Naive B cell (primary cell): ENCODE measurements at regions not wholly inside any gene's neighbourhood (a gene's known extent, or its start where the extent isn't known, plus 50 kb on each side); places are given as distances from the start of the nearest gene placed in this dataset.

Experiments
- ATAC-seq, 2 donors: fragments of 150-1000 bp; cut with Tn5 transposase; 2 replicates each; pipeline ENCODE4 v1.10.0; 2021; ENCODE audit warnings: low read depth in 2 of 2, mild to moderate bottlenecking in 2 of 2, moderate library complexity in 2 of 2
- DNase-seq: peaks from one replicate; pipeline ENCODE4 v3.0.0; 2022
- H3K27ac Mint-ChIP-seq, 6 donors: one replicate each; pipeline ENCODE4 v1.8.0; 2020 to 2022; ENCODE audit warnings: mild to moderate bottlenecking in 6 of 6, mixed read lengths in 6 of 6, moderate library complexity in 5 of 6, inconsistent platforms in 2 of 6
- H3K27me3 Mint-ChIP-seq, 3 donors: one replicate each; pipeline ENCODE4 v1.8.0; 2021 to 2022; ENCODE audit warnings: mixed read lengths in 3 of 3, mild to moderate bottlenecking in 1 of 3
- H3K36me3 Mint-ChIP-seq, 2 donors: one replicate each; pipeline ENCODE4 v1.8.0; 2020 to 2022; ENCODE audit warnings: mixed read lengths in 2 of 2, inconsistent platforms in 1 of 2, mild to moderate bottlenecking in 1 of 2
- H3K4me1 Mint-ChIP-seq, 3 donors: one replicate each; pipeline ENCODE4 v1.8.0; 2020 to 2022; ENCODE audit warnings: mixed read lengths in 3 of 3, inconsistent platforms in 1 of 3, mild to moderate bottlenecking in 1 of 3, moderate library complexity in 1 of 3
- H3K4me3 Mint-ChIP-seq, 8 donors: one replicate each; pipeline ENCODE4 v1.8.0; 2020 to 2022; ENCODE audit warnings: mild to moderate bottlenecking in 8 of 8, mixed read lengths in 8 of 8, moderate library complexity in 8 of 8, inconsistent platforms in 2 of 8
- H3K9me3 Mint-ChIP-seq, 7 donors: one replicate each; pipeline ENCODE4 v1.8.0; 2020 to 2022; ENCODE audit warnings: mixed read lengths in 7 of 7, mild to moderate bottlenecking in 5 of 7, inconsistent platforms in 2 of 7, moderate library complexity in 1 of 7

GRCh38 chr22:46068593-46069491 is 81.5 kb upstream of the PPARA start:
- no peak for DNase-seq
- H3K27ac Mint-ChIP-seq, result peak overlapping the region; percentile 47 to 94 (median 82)
- H3K4me1 Mint-ChIP-seq, result peaks cover 29 to 46% (median 44%) of the 10 kb centered on the region in 3 donors
- H3K27me3 Mint-ChIP-seq, result no peaks in the 10 kb centered on the region
- no peaks in the 10 kb centered on the region for H3K36me3 Mint-ChIP-seq
- H3K9me3 Mint-ChIP-seq, result no peaks in the 10 kb centered on the region
- no peak for ATAC-seq
- peak overlapping the region; percentile 76 to 94 (median 86) for H3K4me3 Mint-ChIP-seq

DNA sequence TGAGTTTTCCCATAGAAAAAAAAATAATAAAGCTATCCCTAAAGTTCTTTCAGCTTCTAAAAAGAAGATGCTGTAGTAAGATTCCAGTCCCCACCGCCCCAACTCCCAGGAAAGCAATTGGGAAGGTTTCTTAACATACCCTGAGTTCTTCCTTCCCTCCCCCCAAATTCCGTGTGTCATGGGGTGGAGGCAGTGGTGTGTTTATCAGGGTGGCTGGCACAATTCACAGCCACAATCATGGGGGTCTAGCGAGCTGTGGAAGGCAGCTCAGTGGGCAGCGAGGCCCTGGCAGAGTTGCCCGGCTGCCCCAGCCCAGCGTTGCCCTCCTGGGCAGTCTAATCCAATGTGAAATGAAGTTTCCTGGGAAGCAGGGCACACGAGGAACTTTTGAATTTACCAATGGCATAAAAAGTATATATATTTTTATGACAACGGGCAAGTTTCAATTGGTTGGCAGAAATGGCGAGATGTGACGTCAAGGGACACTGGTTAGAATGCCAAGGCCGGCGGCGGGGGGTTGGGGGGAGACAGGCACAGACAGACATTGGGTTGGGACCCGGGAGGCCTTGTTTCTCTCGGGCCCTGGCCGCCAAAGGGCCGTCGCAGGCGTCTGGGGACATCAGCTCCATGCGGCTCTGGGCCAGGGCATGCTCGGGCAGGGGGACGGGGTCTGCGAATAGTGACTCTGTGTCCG is 80.7 kb upstream of the PPARA start:
- no peaks in the 10 kb centered on the region for H3K9me3 Mint-ChIP-seq
- DNase-seq (peak; percentile 44), ATAC-seq (peak; percentile 17 to 18)
- peak overlapping the region; percentile 47 to 94 (median 82) for H3K27ac Mint-ChIP-seq
- H3K4me3 Mint-ChIP-seq, result peak overlapping the region; percentile 76 to 94 (median 86)
- H3K36me3 Mint-ChIP-seq, result no peaks in the 10 kb centered on the region
- peaks cover 29 to 49% (median 38%) of the 10 kb centered on the region in 3 donors for H3K4me1 Mint-ChIP-seq
- H3K27me3 Mint-ChIP-seq, result no peaks in the 10 kb centered on the region

DNA sequence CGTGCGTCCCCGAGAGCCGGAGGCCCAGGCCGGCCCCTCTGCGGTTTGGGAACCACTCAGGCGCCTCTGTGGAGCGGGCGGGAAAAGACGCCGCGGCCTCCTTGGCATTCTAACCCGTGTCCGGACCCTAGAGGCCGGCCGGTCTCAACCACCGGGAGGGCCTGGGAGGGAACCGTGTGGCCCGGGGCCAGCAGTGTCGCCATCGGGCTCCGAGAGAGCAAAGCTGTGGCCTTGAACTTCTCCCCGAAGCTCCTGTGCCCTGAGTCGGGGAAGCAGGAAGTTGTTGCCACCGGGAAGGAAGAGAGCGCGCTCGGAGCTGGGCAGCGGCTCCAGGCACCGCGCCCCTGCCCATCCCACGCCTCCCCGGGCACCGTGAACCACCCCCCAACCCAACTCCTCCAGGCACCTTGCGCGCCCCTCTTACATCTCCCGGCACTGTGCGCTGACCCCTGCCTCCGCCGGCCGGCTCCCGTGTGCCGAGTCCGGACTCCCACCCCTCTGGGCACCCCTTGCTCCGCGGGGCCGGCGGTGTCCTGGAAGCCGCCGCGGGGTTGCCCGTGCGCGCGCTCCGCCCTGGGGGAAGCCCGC is 80.0 kb upstream of the PPARA start:
- no peaks in the 10 kb centered on the region for H3K36me3 Mint-ChIP-seq
- H3K4me1 Mint-ChIP-seq, result peaks cover 28 to 45% (median 32%) of the 10 kb centered on the region in 3 donors
- H3K27me3 Mint-ChIP-seq, result no peaks in the 10 kb centered on the region
- peak overlapping the region in 3 of 6 donors; percentile 89 to 94 (median 91) for H3K27ac Mint-ChIP-seq
- H3K9me3 Mint-ChIP-seq, result no peaks in the 10 kb centered on the region
- ATAC-seq (peak; percentile 7 to 17), DNase-seq (no peak)
- H3K4me3 Mint-ChIP-seq, result peak overlapping the region; percentile 76 to 94 (median 86)

GRCh38 chr22:46070803-46071450 is 79.4 kb upstream of the PPARA start:
- peak; percentile 52 to 60 for ATAC-seq
- Mint-ChIP-seq H3K9me3 (no peaks in the 10 kb centered on the region), H3K4me3 (peak overlapping the region in 5 of 8 donors; percentile 77 to 92 (median 84)), H3K27ac (peak overlapping the region in 2 of 6 donors; percentile 78 to 89), H3K36me3 (no peaks in the 10 kb centered on the region), H3K27me3 (no peaks in the 10 kb centered on the region), H3K4me1 (peaks cover 28 to 46% (median 37%) of the 10 kb centered on the region in 3 donors)
- peak; percentile 49 for DNase-seq

GRCh38 chr22:46071451-46072109 is 78.7 kb upstream of the PPARA start:
- Mint-ChIP-seq H3K27ac (peak overlapping the region in 1 of 6 donors; percentile 56), H3K36me3 (no peaks in the 10 kb centered on the region), H3K27me3 (no peaks in the 10 kb centered on the region), H3K9me3 (no peaks in the 10 kb centered on the region), H3K4me1 (peaks cover 33 to 44% (median 42%) of the 10 kb centered on the region in 3 donors), H3K4me3 (peak overlapping the region; percentile 70 to 93 (median 85))
- peak; percentile 10 to 12 for ATAC-seq
- peak; percentile 42 for DNase-seq

DNA sequence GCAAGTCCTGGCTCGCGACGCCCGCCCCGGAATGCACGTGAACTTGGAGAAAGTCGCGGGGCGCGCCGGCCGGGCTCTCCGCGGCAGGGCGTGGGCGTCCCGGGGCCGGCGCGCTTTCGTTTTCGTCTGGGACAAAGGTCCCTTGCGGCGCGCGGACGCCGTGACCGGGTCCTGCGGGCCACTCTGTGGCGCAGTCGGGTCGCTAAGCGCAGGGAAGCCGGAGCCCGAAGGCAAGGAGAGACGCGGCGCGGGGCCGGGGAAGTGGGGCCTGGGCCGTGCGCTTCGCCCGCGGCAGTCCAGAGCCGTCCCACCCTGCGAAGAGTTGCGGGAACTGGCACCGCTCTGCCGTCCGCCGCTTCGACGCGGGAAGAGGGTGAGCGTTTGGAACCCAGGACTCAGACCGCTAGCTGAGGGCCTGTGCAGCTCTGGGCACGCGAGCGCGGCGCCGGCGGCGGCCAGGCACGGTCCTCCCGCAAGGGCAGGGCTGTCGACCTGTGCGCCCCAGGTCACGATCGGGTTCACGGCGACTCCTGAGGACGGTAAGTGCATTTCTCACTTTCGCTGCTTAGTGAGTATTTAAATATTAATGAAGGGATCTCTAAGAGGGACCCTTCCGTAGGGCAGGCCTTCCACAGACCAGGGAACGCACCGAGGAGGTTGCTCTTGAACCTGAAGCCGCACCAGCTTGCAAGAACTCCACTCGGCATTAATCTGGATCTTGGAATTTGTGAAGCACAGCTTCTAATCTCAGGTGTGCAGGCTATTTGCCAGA is 78.0 kb upstream of the PPARA start:
- DNase-seq (peak; percentile 34), ATAC-seq (peak; percentile 8 to 15)
- peaks cover 30 to 42% (median 37%) of the 10 kb centered on the region in 3 donors for H3K4me1 Mint-ChIP-seq
- H3K27ac Mint-ChIP-seq, result peak overlapping the region in 2 of 6 donors; percentile 33 to 70
- no peaks in the 10 kb centered on the region for H3K36me3 Mint-ChIP-seq
- H3K9me3 Mint-ChIP-seq, result no peaks in the 10 kb centered on the region
- peak overlapping the region; percentile 75 to 88 (median 84) for H3K4me3 Mint-ChIP-seq
- H3K27me3 Mint-ChIP-seq, result no peaks in the 10 kb centered on the region

- Mint-ChIP-seq H3K4me3 (peak overlapping the region in 7 of 8 donors; percentile 18 to 87 (median 84)), H3K27me3 (no peaks in the 10 kb centered on the region), H3K9me3 (no peaks in the 10 kb centered on the region), H3K27ac (peak overlapping the region in 3 of 6 donors; percentile 4 to 88 (median 62)), H3K36me3 (no peaks in the 10 kb centered on the region), H3K4me1 (peaks cover 30 to 40% (median 33%) of the 10 kb centered on the region in 3 donors)
- DNase-seq, result no peak
- ATAC-seq, result no peak
Observed at GRCh38 chr22:46072981-46073682, 77.2 kb upstream of the PPARA start.

- Mint-ChIP-seq H3K4me3 (peak overlapping the region in 7 of 8 donors; percentile 12 to 80 (median 42)), H3K27me3 (no peaks in the 10 kb centered on the region), H3K27ac (peak overlapping the region in 2 of 6 donors; percentile 61 to 69), H3K4me1 (peaks cover 28 to 37% (median 29%) of the 10 kb centered on the region in 3 donors), H3K36me3 (no peaks in the 10 kb centered on the region), H3K9me3 (no peaks in the 10 kb centered on the region)
- ATAC-seq (no peak), DNase-seq (no peak)
Observed at GRCh38 chr22:46073683-46074504, 76.4 kb upstream of the PPARA start.

GRCh38 chr22:46074771-46075551 is 75.4 kb upstream of the PPARA start:
- H3K27me3 Mint-ChIP-seq, result no peaks in the 10 kb centered on the region
- ATAC-seq (no peak), DNase-seq (no peak)
- H3K4me1 Mint-ChIP-seq, result peaks cover 19 to 27% (median 20%) of the 10 kb centered on the region in 3 donors
- no peak overlapping the region for H3K27ac Mint-ChIP-seq
- peak overlapping the region in 1 of 8 donors; percentile 66 for H3K4me3 Mint-ChIP-seq
- H3K36me3 Mint-ChIP-seq, result no peaks in the 10 kb centered on the region
- no peaks in the 10 kb centered on the region for H3K9me3 Mint-ChIP-seq

- no peaks in the 10 kb centered on the region for H3K27me3 Mint-ChIP-seq
- no peak for ATAC-seq
- no peak for DNase-seq
- peaks cover 19 to 27% (median 20%) of the 10 kb centered on the region in 3 donors for H3K4me1 Mint-ChIP-seq
- no peaks in the 10 kb centered on the region for H3K9me3 Mint-ChIP-seq
- peak overlapping the region in 1 of 8 donors; percentile 53 for H3K4me3 Mint-ChIP-seq
- H3K36me3 Mint-ChIP-seq, result no peaks in the 10 kb centered on the region
- H3K27ac Mint-ChIP-seq, result peak overlapping the region in 3 of 6 donors; percentile 51 to 79 (median 73)
Observed at GRCh38 chr22:46075764-46076531, 74.4 kb upstream of the PPARA start.
